NCI-H146 treated with DMSO at 0.1 percent for 48 hours (cell line): ENCODE measurements at regions not wholly inside any gene's neighbourhood (a gene's known extent, or its start where the extent isn't known, plus 50 kb on each side); places are given as distances from the start of the nearest gene placed in this dataset.
"Not testable (repeated sequence)": the region's sequence is repeated elsewhere in the genome, so short reads cannot be mapped to it uniquely, and the experiment has no call there.

ENCODE experiments used
- DNase-seq: peaks from one replicate; lab custom pipeline; 2025; ENCODE audit not compliant: unreplicated experiment; lab: John Stamatoyannopoulos, UW

GRCh38 chr20:29516847-29517246, 1740.6 kb upstream of the DEFB115 start:
- not testable (repeated sequence) for DNase-seq

GRCh38 chr20:29519610-29520241, 1737.7 kb upstream of the DEFB115 start:
- not testable (repeated sequence) for DNase-seq

GRCh38 chr20:29533566-29534177, 1723.8 kb upstream of the DEFB115 start:
- DNase-seq = not testable (repeated sequence)

GRCh38 chr20:29566901-29567635, 1690.4 kb upstream of the DEFB115 start:
- DNase-seq = not testable (repeated sequence)

- not testable (repeated sequence) for DNase-seq
Observed at GRCh38 chr20:29567671-29568070, 1689.8 kb upstream of the DEFB115 start.

GRCh38 chr20:29570126-29570525, 1687.3 kb upstream of the DEFB115 start:
- DNase-seq = not testable (repeated sequence)

GRCh38 chr20:29589530-29589929, 1667.9 kb upstream of the DEFB115 start:
- DNase-seq = not testable (repeated sequence)

- not testable (repeated sequence) for DNase-seq
Observed at GRCh38 chr20:29604163-29604562, 1653.3 kb upstream of the DEFB115 start.

- not testable (repeated sequence) for DNase-seq
Observed at GRCh38 chr20:29606171-29606570, 1651.3 kb upstream of the DEFB115 start.

GRCh38 chr20:29629395-29629794, 1628.1 kb upstream of the DEFB115 start:
- DNase-seq = not testable (repeated sequence)
